Adrenal gland (tissue), 5 donors: ENCODE measurements at regions not wholly inside any gene's neighbourhood (a gene's known extent, or its start where the extent isn't known, plus 50 kb on each side); places are given as distances from the start of the nearest gene placed in this dataset.

Experiments used
- POLR2A ChIP-seq, 2 donors: fragments of 450-650 bp; IDR thresholded peaks; one replicate each; pipeline ENCODE4 v1.6.1; 2017; ENCODE audit warnings: antibody characterized with exemption in 2 of 2, mild to moderate bottlenecking in 2 of 2, moderate library complexity in 1 of 2
- TF ChIP-seq, protein P1 (sequence below), 6 experiments: fragments of 450-650 bp in 4 of 6; fragments of 200-600 bp in 2 of 6; sonication (generic) in 1 of 6; IDR thresholded peaks; 1 replicate in 5 of 6; 2 replicates in 1 of 6; pipeline versions ENCODE4 v1.5.1 to v1.8.0; 2016 to 2021; ENCODE audit warnings: antibody characterized with exemption in 6 of 6, mild to moderate bottlenecking in 2 of 6, moderate library complexity in 1 of 6
- donor health status: DM: no; HTN: no; CAD: no.

DNA sequence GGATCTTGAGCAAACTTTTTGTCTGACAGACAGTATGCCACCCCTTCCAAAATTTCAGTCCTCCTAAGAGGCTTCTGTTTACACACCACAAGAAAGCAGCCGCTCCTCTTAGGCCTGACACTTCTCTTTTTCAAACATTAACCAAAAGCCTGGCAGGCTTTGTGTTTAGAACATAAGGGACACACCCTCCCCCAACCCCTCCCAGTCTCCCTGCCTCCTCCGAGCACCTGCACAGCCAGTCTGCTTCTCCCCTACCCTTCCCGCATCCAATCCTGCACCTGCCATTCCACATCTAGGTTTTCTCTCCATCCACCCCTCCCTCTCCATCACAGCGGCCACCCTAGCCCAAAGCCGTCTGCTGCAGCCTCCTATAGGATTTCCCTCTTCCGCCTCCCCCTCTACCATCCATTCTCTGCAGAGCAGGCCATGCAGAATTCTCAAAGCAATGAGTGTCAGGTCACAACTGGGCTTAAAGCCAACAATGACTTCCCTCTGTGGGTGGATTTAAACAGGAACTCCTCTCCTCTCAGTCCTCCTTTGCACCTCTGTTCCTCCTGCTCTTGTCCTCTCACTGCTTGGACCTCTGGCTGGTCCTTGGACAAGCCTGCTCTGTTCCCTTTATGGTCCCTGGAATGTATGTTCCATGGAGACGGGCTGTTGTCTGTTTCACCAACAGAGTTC lies 478.2 kb downstream of the NPHP4 start:
- TF ChIP-seq, protein P1, sequence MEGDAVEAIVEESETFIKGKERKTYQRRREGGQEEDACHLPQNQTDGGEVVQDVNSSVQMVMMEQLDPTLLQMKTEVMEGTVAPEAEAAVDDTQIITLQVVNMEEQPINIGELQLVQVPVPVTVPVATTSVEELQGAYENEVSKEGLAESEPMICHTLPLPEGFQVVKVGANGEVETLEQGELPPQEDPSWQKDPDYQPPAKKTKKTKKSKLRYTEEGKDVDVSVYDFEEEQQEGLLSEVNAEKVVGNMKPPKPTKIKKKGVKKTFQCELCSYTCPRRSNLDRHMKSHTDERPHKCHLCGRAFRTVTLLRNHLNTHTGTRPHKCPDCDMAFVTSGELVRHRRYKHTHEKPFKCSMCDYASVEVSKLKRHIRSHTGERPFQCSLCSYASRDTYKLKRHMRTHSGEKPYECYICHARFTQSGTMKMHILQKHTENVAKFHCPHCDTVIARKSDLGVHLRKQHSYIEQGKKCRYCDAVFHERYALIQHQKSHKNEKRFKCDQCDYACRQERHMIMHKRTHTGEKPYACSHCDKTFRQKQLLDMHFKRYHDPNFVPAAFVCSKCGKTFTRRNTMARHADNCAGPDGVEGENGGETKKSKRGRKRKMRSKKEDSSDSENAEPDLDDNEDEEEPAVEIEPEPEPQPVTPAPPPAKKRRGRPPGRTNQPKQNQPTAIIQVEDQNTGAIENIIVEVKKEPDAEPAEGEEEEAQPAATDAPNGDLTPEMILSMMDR (IDR thresholded peaks at IDR 0.05) = no peak
- no peak for TF ChIP-seq POLR2A (IDR thresholded peaks at IDR 0.05)
